Breast epithelium (tissue), 3 donors: ENCODE measurements at regions not wholly inside any gene's neighbourhood (a gene's known extent, or its start where the extent isn't known, plus 50 kb on each side); places are given as distances from the start of the nearest gene placed in this dataset.

ENCODE experiments used
- POLR2A ChIP-seq: fragments of 450-650 bp; IDR thresholded peaks from one replicate; pipeline ENCODE4 v1.6.1; 2016; ENCODE audit warnings: antibody characterized with exemption, mild to moderate bottlenecking, moderate library complexity
- POLR2AphosphoS5 ChIP-seq, 3 donors: sonication (generic); formaldehyde crosslinking; IDR thresholded peaks; one replicate each; pipeline ENCODE4 v1.6.1; 2017; ENCODE audit warnings: antibody characterized with exemption in 3 of 3
- TF ChIP-seq, protein P1 (sequence below), 3 donors: fragments of 450-650 bp; IDR thresholded peaks; one replicate each; pipeline ENCODE4 v1.5.1; 2016 to 2017; ENCODE audit warnings: antibody characterized with exemption in 3 of 3, mild to moderate bottlenecking in 3 of 3, moderate library complexity in 3 of 3

GRCh38 chr3:10748040-10748439 is 68.0 kb upstream of the SLC6A11 start:
- TF ChIP-seq, protein P1, sequence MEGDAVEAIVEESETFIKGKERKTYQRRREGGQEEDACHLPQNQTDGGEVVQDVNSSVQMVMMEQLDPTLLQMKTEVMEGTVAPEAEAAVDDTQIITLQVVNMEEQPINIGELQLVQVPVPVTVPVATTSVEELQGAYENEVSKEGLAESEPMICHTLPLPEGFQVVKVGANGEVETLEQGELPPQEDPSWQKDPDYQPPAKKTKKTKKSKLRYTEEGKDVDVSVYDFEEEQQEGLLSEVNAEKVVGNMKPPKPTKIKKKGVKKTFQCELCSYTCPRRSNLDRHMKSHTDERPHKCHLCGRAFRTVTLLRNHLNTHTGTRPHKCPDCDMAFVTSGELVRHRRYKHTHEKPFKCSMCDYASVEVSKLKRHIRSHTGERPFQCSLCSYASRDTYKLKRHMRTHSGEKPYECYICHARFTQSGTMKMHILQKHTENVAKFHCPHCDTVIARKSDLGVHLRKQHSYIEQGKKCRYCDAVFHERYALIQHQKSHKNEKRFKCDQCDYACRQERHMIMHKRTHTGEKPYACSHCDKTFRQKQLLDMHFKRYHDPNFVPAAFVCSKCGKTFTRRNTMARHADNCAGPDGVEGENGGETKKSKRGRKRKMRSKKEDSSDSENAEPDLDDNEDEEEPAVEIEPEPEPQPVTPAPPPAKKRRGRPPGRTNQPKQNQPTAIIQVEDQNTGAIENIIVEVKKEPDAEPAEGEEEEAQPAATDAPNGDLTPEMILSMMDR (IDR thresholded peaks at IDR 0.05): no peak
- TF ChIP-seq POLR2A (no peak), POLR2AphosphoS5 (IDR thresholded peaks at IDR 0.05) (no peak)
